HG02943 (cell line): ENCODE measurements at regions not wholly inside any gene's neighbourhood (a gene's known extent, or its start where the extent isn't known, plus 50 kb on each side); places are given as distances from the start of the nearest gene placed in this dataset.
"Not testable (repeated sequence)": the region's sequence is repeated elsewhere in the genome, so short reads cannot be mapped to it uniquely, and the experiment has no call there.

Experiments used
- ATAC-seq: cut with Tn5 transposase; IDR thresholded peaks from one replicate; pipeline ENCODE4 v1.9.1; 2021; ENCODE audit warnings: mild to moderate bottlenecking, low read depth, moderate library complexity; ENCODE audit not compliant: unreplicated experiment

DNA sequence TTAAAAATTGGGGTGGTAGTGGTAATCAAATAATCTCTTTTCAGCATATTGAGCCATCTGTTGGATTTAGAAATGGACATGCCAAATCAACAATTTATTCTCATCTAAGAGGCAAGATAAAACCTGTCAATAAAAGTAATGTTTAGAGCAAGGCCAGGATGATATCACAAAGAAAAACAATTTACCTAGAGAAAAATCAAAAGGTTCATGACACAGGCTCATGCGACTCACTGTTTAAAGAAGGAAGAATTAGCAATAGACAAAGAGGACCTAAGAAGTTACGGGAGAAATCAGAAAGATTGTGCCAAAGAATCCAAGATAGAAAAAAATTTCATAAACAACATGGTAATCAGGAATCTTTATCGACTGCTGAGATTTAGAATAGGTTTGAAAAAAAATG lies 868.5 kb upstream of the GBE1 start:
- no peak for ATAC-seq

DNA sequence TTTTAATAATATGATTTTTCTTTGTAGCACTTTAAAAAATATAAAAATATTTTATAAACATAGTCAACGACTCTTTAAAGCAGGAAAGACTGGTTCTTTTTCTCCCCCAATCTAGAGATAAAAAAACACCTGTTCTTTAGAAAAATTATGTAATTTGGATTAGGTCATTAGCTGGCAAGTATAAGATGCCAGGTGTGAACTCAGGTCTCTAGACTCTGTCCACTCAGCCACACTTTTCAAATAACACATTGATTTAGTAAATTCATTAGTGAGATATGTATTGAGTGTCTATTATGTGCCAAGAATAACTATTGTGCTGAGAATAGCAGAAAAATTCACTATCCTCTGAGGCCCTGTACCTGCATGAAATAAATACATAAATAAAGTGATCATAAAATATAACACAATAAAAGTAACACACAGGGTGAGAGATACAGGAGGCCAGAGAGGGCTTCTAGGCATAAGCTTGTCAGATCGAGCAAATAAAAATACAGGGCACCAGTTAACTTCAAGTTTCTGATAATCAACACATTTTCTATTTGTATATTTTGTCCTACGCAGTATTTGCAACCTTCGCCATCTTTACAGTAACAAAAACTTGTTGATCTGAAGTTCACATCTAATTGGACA lies 867.1 kb upstream of the GBE1 start:
- no peak for ATAC-seq

DNA sequence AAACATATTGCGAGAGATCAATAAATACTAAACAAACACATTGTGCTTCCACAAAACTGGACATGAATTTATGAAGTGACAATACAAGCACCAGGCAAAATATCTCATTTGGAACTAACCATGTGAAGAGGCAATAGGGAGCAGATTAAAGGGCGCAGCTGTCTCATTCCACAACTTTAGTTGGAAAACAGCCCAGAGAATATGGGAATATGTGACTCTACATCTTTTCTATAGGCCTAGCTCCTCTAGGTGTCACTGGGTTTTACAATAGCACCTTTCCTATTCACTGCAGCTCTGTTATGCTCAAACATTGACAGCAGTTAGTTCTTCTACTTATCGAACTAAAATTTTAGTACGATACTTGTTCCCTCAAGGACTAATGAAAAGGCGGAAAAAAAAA lies 866.3 kb upstream of the GBE1 start:
- ATAC-seq = no peak

DNA sequence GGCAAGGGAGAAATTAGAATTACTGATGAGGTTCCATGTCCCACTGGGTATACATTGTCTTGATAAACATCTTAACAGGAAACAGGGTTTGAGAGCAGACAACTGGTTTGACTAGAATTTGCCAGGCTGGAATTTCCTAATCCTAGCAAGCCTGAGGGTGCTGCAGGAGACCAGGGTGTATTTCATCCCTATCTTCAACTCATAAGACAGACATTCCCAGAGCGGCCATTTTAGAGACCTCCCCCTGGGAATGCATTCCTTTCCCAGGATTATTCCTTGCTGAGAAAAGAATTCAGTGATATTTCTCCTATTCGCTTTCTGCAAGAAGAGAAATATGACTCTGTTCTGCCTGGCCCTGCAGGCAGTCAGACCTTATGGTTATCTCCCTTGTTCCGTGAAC lies 859.3 kb upstream of the GBE1 start:
- not testable (repeated sequence) for ATAC-seq

DNA sequence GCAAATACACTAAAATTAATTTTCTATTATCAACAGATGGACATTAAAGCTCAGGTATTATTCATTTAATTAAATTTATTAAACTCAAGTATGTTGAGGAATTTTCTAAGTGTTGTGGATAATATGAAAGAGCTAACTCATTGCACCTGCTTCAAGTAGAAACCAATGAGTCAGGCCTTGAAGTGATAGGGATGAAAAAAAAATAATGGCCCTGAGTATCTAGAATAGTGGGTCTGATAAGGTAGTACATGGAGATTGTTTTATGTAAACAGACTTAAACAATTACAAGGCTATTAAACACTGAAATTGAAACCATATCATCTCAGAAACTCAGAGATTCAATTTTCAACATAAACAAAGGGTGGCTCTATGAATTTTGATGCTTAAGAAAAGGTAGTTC lies 857.1 kb upstream of the GBE1 start:
- ATAC-seq = no peak

DNA sequence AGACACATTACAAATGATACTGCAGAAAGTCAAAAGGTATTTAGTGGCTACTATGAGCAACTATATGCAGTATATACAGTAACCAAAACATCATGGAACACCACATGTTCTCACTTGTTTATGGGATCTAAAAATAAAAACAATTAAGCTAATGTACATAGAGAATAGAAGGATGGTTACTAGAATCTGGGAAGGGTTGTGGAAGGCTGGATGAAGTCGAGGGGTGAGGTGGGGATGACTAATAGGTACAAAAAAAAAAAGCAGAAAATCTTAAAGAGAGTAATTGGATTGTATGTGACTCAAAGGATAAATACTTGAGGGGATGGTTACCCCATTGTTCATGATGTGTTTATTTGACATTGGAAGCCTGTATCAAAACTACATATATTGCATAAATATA lies 848.8 kb upstream of the GBE1 start:
- no peak for ATAC-seq

DNA sequence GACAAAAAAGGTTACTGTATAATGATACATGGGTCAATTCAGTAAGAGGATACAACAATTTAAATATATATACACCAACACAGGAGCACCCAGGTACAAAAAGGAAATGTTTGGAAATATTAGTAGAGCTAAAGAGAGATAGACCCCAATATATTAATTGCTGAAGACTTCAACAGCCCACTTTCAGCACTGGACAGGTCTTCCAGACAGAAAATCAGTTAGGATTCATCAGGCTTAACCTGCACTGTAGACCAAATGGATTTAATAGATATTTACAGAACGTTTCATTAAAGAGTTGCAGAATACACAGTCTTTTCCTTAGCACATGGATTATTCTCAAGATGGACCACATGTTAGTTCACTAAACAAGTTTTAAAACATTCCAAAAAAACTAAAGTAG lies 845.9 kb upstream of the GBE1 start:
- ATAC-seq = no peak

DNA sequence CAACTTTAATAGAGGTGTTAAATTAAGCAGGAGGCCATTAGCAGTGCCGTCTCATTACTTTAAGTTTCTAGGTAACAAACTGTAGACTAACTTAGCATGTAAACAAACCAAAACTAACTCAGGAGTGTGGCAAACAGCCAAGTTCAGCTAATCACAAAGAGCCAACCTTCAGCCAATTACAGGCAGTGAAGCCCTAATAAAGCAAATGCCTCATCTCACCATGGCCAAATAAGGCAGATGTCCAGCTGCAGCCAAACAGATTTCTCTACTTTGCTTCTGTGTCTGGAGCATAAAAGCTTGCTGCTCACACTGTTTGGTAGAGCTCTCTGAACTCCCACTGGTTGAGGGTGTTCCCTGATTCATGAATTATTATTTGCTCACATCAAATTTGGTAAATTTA lies 835.4 kb upstream of the GBE1 start:
- no peak for ATAC-seq

DNA sequence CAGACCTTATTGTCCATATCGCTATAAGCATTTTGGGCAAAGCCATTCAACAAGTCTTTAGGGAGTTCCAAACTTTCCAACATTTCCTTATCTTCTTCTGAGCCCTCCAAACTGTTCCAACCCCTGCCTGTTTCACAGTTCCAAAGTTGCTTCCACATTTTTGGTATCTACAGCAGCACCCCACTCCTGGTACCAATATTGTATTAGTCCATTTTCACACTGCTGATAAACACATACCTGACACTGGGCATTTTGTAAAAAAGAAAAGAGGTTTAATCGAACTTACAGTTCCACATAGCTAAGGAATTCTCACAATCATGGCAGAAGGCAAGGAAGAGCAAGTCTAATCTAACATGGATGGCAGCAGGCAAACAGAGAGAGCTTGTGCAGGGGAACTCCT lies 834.1 kb upstream of the GBE1 start:
- no peak for ATAC-seq

DNA sequence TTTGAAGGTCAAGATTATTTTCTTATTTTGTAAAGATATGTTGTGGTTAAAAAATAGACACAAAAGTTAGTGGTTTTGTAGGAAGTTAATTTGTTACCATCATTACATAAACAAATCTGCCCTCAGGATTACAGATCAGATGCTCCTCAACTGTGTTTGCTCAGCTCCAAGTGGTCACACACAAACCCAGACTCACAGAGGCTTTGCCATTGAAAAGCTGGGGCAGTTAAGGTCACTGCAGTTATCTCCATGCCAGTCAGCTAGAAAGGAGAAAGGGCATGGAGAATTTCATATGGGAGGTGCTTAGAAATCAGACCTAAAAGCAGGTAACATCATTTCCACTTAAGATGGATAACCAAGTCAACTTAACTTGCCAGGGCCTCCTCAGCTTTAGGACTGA lies 825.7 kb upstream of the GBE1 start:
- no peak for ATAC-seq

DNA sequence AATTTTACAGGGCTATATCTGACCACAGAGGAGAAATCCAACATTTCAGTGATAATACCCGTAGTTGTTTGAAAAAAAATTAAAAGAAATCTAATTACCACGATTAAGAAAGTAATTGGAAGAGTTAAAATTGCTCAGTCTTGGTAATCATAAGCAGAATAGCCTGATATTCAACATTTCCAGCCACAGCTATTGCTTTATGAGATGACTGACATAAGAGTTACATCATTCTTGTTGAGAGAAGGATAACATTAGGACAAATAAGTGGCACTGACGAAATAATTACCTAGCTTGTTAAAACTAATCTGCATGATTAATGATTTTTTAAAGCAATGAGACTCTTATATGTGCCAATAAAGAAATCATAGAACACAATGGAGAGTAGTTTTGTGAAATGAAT lies 825.0 kb upstream of the GBE1 start:
- no peak for ATAC-seq

DNA sequence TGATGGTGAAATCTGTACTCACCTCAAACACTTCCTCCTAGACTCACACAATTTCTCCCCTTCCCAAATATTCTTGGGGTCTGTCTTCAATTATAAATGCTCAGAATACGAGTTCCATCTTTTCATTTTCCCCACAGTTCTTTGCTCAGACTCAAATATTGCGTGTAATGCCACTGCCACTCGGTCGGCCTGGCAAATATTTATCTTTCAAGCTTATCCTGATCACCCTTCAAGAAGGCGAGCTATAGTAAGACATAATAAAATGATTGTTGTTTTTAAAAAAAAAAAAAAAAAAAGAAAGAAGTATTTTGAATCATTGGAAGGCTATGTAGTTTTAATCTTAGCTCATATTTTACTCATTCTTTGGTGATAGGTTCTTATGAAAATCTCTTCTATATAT lies 824.6 kb upstream of the GBE1 start:
- ATAC-seq = not testable (repeated sequence)

DNA sequence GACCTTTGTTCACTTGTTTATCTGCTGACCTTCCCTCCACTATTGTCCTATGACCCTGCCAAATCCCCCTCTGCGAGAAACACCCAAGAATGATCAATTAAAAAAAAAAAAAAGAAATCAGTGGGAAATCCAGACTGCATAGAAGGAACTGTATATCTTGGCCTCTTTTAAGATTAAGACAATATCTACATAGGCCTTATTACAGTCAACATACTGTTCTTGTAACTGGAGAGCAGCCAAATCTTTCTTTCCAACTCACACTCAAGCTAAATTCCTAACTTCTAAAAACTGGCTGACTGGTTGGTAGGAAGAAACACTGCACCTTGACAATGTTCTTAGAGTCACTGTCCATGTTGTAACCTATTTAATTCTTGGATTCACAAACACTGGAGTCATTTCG lies 824.1 kb upstream of the GBE1 start:
- ATAC-seq = not testable (repeated sequence)

DNA sequence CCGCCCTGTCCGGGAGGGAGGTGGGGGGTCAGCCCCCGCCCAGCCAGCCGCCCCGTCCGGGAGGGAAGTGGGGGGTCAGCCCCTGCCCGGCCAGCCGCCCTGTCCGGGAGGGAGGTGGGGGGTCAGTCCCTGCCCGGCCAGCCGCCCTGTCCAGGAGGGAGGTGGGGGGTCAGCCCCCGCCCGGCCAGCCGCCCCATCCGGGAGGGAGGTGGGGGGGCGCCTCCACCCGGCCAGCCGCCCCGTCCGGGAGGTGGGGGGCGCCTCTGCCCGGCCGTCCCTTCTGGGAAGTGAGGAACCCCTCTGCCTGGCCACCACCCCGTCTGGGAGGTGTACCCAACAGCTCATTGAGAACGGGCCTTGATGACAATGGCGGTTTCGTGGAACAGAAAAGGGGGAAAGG lies 823.4 kb upstream of the GBE1 start:
- not testable (repeated sequence) for ATAC-seq

DNA sequence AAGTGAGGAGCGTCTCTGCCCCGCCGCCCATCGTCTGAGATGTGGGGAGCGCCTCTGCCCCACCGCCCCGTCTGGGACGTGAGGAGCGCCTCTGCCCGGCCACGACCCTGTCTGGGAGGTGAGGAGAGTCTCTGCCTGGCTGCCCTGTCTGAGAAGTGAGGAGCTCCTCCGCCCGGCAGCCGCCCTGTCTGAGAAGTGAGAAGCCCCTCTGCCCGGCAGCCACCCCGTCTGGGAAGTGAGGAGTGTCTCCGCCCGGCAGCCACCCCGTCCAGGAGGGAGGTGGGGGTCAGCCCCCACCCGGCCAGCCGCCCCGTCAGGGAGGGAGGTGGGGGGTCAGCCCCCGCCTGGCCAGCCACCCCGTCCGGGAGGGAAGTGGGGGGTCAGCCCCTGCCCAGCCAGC lies 823.0 kb upstream of the GBE1 start:
- ATAC-seq = not testable (repeated sequence)

DNA sequence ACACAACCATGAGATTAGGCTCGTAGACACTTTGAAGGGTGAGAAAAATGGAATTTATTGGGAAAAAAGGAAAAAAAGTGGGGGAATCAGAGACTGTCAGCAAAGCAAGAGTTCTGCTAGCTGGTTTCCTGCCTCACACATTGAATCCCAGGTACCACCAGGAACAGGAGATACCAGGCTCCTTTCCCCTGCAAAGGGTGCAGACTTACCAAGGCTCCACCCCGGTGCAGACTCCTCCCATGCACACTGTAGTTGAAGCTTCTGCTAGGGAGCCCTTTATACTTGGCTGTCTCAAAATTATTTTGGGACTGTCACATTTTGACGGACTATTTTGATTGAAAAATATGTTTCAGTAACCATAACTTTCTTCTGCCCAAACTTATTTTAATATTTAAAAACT lies 819.9 kb upstream of the GBE1 start:
- ATAC-seq = no peak

DNA sequence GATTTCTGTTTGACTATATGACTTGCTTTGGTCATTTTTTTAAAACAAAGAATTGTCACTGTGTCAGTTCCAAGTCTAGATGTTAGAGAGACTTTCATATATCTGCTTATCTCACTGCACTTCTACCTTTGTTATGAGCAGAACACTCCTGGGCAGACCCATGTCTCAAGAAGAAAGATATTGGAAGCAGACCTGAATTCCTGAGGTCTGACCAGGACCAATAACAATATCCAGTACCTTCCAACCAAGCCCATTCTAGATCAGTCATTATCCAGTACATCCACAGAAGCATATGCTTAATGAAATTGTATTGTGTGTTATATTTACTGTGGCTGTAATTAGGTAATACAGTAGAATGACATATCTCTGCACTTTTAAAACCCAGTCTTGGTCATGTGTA lies 811.3 kb upstream of the GBE1 start:
- ATAC-seq = no peak

DNA sequence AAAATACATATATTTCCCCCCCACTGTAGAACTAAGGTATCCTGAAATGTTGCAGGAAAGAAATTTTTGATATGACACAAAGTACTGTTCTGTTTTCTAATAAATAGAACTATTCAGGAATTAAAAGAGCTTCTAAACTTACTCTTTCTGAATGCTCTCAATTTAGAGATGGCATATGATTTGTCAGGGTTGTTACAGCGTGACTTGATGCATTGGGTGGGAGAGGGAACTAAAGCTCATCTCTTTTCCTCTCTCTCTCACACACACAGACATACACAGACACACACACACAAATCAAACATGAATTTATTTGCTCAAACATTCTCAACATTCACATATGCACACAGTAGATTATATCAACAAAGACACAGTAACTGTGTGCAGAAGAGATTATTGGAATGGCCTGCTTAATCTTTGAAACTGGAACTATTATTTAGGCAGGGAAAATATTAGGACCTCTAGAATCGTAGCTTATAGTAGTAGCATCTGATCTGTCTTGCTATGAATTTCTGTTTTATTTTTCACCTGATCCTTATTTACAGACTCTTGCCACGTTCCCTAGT lies 807.4 kb upstream of the GBE1 start:
- ATAC-seq = no peak

DNA sequence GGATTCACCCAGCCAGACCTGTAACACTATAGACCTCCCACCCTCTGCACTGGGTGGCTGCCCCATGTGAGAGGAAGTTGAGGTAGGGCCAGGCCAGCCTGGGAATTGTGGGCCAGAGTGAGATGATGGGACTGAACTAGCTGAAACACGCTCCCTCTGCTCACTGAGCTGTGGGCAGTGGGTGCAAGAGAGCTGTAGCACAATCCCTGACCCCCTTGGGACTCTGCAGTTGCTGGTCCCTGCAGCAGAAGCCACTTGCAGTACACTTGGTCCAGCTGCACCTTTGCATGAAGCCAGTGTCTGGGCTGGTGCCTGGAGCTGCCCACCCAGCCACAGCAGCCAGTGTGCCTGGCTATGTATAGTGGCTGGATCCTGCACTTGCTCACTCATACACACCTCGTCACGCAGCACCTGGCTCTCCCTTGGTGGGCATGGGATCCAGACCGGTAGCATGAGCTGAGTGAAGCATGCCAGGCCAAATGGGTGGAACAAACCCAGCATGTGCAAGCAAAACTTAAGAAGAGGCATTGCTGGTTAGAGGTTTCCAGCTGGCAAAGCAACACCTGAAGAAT lies 805.7 kb upstream of the GBE1 start:
- ATAC-seq = no peak

DNA sequence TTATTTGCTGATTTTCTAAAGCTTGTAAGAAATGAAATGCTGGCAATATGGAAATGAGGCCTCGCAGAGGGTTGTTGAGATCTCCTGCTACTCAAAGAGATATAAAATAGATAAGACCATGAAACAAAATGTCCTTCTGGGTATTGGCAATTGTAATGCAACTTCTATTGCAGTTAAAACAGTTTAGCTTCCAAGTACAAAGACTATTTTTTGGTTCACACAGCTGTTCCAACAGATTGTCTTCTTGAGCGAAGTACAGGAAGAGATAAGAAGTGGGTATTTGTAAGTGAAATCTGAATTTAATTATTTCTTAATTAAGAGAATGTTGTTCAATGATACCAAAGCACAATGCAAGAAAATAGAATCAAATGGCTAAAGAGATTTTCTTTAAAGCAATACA lies 801.5 kb upstream of the GBE1 start:
- ATAC-seq = no peak

DNA sequence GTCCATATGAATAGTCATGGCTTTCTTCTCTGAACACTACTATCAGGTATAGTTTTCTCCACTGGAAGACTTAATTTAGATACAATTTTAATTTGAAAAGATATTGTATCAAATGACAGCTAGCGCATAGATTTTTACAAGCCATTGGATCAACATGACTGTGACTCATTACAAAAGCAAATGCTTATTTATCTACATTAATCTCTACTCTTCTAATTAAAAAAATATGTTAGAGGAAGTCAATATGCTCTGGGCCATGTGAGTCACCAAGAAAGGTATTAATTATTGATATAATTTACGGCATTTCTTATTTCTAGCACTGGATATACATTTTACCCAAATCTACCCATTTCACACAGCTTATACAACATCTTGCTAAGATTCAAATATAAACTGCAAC lies 800.3 kb upstream of the GBE1 start:
- ATAC-seq = no peak

DNA sequence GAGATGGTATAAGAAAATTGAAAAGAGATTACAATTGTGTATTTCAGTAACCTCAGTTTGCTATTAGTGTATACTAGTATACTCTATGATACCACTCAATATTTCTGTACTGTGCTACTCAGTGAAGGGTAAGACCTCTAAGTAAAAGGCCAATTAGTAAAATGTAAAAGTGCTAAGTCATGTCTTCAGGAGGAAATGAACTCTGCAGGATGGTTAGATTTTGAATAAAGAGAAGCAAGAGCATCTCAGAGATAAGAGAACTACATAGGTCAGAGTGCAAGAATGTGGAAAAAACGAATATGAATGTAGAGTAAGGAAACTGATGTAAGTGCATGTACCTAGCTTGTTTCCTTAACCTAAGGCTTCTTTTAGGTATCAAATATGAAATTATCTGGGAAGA lies 796.6 kb upstream of the GBE1 start:
- ATAC-seq = no peak

DNA sequence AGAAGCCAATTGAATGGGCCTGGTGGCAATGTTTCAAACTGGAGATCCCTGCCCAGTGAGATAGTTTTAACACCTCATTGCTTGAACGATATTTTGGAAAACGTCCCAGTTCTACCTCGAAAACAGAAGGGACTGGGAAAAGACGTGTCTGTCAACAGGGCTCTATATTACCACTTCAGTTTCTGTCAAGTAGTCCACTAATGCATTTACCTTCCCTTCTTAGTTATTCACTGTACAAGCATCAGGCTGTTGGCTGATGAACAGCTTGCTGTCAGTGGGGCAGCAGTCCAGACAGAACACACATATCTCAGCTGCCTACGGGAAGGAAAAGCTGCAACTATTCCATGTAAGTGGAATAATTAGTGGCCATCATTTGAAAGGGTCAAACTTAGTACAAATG lies 794.7 kb upstream of the GBE1 start:
- ATAC-seq = no peak
